HepG2 (cell line): ENCODE measurements at regions not wholly inside any gene's neighbourhood (a gene's known extent, or its start where the extent isn't known, plus 50 kb on each side); places are given as distances from the start of the nearest gene placed in this dataset.

Source experiments
- ARHGAP35 ChIP-seq: sonication (generic); formaldehyde crosslinking; IDR thresholded peaks from 2 replicates; pipeline ENCODE4 v1.9.0; 2022; ENCODE audit warnings: mild to moderate bottlenecking, inconsistent platforms, moderate library complexity, missing genetic modification reagents, borderline replicate concordance
- CC2D1A ChIP-seq: sonication (generic); formaldehyde crosslinking; IDR thresholded peaks from 2 replicates; pipeline ENCODE4 v1.8.1; 2023; ENCODE audit warnings: mild to moderate bottlenecking, missing genetic modification reagents
- NR2C2 ChIP-seq: sonication (generic); formaldehyde crosslinking; IDR thresholded peaks from 2 replicates; pipeline ENCODE4 v1.4.0; 2020; ENCODE audit warnings: missing genetic modification reagents, mild to moderate bottlenecking, moderate library complexity, borderline replicate concordance
- RELA ChIP-seq: sonication (generic); formaldehyde crosslinking; IDR thresholded peaks from 2 replicates; pipeline ENCODE4 v1.4.0; 2020; ENCODE audit warnings: missing genetic modification reagents
- ZFX ChIP-seq: sonication (generic); formaldehyde crosslinking; IDR thresholded peaks from 2 replicates; pipeline ENCODE4 v1.4.0; 2020; ENCODE audit warnings: mild to moderate bottlenecking, low read depth, missing genetic modification reagents, moderate library complexity
- ZMYM2 ChIP-seq: sonication (generic); formaldehyde crosslinking; IDR thresholded peaks from 2 replicates; pipeline ENCODE4 v1.8.0; 2022; ENCODE audit warnings: mild to moderate bottlenecking, missing genetic modification reagents
- TF ChIP-seq, protein P1 (sequence below): sonication (generic); formaldehyde crosslinking; conservative IDR thresholded peaks from 2 replicates; pipeline ENCODE4 v1.8.0; 2022; ENCODE audit warnings: low read depth, missing genetic modification reagents
- TF ChIP-seq, protein P2 (sequence below): sonication (generic); formaldehyde crosslinking; IDR thresholded peaks from 2 replicates; pipeline ENCODE4 v1.8.0; 2022; ENCODE audit warnings: missing genetic modification reagents, low read depth, mild to moderate bottlenecking, borderline replicate concordance
- TF ChIP-seq, protein P3 (sequence below): sonication (generic); formaldehyde crosslinking; IDR thresholded peaks from 2 replicates; pipeline ENCODE4 v1.5.0; 2020; ENCODE audit warnings: mild to moderate bottlenecking, missing genetic modification reagents, moderate library complexity
- TF ChIP-seq, protein P4 (sequence below): sonication (generic); formaldehyde crosslinking; IDR thresholded peaks from 2 replicates; pipeline ENCODE4 v1.9.0; 2022; ENCODE audit warnings: low read depth, missing genetic modification reagents
- TF ChIP-seq, protein P5 (sequence below): sonication (generic); formaldehyde crosslinking; IDR thresholded peaks from 2 replicates; pipeline ENCODE4 v1.4.0; 2020; ENCODE audit warnings: missing genetic modification reagents
- TF ChIP-seq, protein P6 (sequence below): sonication (generic); formaldehyde crosslinking; IDR thresholded peaks from 2 replicates; pipeline ENCODE4 v1.8.1; 2022; ENCODE audit warnings: low read depth, mild to moderate bottlenecking, missing genetic modification reagents

DNA sequence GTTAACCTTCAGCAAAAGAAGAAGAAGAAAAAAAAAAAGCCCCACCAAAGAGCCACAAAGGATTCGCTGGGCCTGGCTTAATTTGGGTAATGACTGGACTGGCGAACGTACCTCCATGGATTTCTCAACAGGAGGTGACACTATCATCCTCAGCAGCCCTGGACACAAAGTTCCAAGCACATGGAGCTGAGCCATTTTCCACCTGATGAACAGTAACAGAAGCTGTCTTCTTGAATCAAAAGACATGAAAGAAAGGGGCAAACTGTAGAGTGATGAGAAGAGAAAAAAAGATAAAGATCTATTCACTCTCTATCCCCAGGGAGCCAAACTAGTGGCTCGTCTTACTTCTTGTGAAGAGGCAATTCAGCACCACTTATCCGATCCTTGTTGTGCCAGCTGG, 150.2 kb upstream of the TRPM3 start:
- TF ChIP-seq, protein P1, sequence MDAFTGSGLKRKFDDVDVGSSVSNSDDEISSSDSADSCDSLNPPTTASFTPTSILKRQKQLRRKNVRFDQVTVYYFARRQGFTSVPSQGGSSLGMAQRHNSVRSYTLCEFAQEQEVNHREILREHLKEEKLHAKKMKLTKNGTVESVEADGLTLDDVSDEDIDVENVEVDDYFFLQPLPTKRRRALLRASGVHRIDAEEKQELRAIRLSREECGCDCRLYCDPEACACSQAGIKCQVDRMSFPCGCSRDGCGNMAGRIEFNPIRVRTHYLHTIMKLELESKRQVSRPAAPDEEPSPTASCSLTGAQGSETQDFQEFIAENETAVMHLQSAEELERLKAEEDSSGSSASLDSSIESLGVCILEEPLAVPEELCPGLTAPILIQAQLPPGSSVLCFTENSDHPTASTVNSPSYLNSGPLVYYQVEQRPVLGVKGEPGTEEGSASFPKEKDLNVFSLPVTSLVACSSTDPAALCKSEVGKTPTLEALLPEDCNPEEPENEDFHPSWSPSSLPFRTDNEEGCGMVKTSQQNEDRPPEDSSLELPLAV (CRISPR knock-in tag), result no peak
- TF ChIP-seq RELA (CRISPR knock-in tag), result no peak
- TF ChIP-seq NR2C2, result no peak
- TF ChIP-seq, protein P2, sequence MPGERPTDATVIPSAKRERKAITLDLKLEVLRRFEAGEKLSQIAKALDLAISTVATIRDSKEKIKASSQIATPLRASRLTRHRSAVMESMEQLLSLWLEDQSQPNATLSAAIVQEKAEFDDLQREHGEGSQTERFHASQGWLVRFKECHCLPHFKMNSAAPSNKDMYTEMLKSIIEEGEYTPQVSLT (CRISPR knock-in tag), result no peak
- TF ChIP-seq ZMYM2 (CRISPR knock-in tag), result no peak
- TF ChIP-seq, protein P3, sequence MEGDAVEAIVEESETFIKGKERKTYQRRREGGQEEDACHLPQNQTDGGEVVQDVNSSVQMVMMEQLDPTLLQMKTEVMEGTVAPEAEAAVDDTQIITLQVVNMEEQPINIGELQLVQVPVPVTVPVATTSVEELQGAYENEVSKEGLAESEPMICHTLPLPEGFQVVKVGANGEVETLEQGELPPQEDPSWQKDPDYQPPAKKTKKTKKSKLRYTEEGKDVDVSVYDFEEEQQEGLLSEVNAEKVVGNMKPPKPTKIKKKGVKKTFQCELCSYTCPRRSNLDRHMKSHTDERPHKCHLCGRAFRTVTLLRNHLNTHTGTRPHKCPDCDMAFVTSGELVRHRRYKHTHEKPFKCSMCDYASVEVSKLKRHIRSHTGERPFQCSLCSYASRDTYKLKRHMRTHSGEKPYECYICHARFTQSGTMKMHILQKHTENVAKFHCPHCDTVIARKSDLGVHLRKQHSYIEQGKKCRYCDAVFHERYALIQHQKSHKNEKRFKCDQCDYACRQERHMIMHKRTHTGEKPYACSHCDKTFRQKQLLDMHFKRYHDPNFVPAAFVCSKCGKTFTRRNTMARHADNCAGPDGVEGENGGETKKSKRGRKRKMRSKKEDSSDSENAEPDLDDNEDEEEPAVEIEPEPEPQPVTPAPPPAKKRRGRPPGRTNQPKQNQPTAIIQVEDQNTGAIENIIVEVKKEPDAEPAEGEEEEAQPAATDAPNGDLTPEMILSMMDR (CRISPR knock-in tag), result no peak
- TF ChIP-seq, protein P4, sequence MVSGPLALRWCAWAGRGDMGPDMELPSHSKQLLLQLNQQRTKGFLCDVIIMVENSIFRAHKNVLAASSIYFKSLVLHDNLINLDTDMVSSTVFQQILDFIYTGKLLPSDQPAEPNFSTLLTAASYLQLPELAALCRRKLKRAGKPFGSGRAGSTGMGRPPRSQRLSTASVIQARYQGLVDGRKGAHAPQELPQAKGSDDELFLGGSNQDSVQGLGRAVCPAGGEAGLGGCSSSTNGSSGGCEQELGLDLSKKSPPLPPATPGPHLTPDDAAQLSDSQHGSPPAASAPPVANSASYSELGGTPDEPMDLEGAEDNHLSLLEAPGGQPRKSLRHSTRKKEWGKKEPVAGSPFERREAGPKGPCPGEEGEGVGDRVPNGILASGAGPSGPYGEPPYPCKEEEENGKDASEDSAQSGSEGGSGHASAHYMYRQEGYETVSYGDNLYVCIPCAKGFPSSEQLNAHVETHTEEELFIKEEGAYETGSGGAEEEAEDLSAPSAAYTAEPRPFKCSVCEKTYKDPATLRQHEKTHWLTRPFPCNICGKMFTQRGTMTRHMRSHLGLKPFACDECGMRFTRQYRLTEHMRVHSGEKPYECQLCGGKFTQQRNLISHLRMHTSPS, result no peak
- no peak for TF ChIP-seq ZFX (CRISPR knock-in tag)
- TF ChIP-seq, protein P5, sequence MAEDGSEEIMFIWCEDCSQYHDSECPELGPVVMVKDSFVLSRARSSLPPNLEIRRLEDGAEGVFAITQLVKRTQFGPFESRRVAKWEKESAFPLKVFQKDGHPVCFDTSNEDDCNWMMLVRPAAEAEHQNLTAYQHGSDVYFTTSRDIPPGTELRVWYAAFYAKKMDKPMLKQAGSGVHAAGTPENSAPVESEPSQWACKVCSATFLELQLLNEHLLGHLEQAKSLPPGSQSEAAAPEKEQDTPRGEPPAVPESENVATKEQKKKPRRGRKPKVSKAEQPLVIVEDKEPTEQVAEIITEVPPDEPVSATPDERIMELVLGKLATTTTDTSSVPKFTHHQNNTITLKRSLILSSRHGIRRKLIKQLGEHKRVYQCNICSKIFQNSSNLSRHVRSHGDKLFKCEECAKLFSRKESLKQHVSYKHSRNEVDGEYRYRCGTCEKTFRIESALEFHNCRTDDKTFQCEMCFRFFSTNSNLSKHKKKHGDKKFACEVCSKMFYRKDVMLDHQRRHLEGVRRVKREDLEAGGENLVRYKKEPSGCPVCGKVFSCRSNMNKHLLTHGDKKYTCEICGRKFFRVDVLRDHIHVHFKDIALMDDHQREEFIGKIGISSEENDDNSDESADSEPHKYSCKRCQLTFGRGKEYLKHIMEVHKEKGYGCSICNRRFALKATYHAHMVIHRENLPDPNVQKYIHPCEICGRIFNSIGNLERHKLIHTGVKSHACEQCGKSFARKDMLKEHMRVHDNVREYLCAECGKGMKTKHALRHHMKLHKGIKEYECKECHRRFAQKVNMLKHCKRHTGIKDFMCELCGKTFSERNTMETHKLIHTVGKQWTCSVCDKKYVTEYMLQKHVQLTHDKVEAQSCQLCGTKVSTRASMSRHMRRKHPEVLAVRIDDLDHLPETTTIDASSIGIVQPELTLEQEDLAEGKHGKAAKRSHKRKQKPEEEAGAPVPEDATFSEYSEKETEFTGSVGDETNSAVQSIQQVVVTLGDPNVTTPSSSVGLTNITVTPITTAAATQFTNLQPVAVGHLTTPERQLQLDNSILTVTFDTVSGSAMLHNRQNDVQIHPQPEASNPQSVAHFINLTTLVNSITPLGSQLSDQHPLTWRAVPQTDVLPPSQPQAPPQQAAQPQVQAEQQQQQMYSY (CRISPR knock-in tag), result no peak
- TF ChIP-seq, protein P6, sequence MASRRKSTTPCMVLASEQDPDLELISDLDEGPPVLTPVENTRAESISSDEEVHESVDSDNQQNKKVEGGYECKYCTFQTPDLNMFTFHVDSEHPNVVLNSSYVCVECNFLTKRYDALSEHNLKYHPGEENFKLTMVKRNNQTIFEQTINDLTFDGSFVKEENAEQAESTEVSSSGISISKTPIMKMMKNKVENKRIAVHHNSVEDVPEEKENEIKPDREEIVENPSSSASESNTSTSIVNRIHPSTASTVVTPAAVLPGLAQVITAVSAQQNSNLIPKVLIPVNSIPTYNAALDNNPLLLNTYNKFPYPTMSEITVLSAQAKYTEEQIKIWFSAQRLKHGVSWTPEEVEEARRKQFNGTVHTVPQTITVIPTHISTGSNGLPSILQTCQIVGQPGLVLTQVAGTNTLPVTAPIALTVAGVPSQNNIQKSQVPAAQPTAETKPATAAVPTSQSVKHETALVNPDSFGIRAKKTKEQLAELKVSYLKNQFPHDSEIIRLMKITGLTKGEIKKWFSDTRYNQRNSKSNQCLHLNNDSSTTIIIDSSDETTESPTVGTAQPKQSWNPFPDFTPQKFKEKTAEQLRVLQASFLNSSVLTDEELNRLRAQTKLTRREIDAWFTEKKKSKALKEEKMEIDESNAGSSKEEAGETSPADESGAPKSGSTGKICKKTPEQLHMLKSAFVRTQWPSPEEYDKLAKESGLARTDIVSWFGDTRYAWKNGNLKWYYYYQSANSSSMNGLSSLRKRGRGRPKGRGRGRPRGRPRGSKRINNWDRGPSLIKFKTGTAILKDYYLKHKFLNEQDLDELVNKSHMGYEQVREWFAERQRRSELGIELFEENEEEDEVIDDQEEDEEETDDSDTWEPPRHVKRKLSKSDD (CRISPR knock-in tag), result no peak
- no peak for TF ChIP-seq ARHGAP35 (CRISPR knock-in tag)
- TF ChIP-seq CC2D1A (CRISPR knock-in tag), result no peak
